Ovary (tissue), 3 donors: ENCODE measurements at regions not wholly inside any gene's neighbourhood (a gene's known extent, or its start where the extent isn't known, plus 50 kb on each side); places are given as distances from the start of the nearest gene placed in this dataset.
"Not testable (repeated sequence)": the region's sequence is repeated elsewhere in the genome, so short reads cannot be mapped to it uniquely, and the experiment has no call there.

Experiments used
- POLR2A ChIP-seq: fragments of 450-650 bp; IDR thresholded peaks from one replicate; pipeline ENCODE4 v1.6.1; 2017; ENCODE audit warnings: antibody characterized with exemption, mild to moderate bottlenecking, moderate library complexity
- TF ChIP-seq, protein P1 (sequence below), 3 donors: fragments of 450-650 bp in 2 of 3; fragments of 200-600 bp in 1 of 3; IDR thresholded peaks; one replicate each; pipeline versions ENCODE4 v1.5.1 to v1.8.0; 2016 to 2022; ENCODE audit warnings: antibody characterized with exemption in 3 of 3, mild to moderate bottlenecking in 1 of 3
- donor health status: DM: no; HTN: no; CAD: no.

DNA sequence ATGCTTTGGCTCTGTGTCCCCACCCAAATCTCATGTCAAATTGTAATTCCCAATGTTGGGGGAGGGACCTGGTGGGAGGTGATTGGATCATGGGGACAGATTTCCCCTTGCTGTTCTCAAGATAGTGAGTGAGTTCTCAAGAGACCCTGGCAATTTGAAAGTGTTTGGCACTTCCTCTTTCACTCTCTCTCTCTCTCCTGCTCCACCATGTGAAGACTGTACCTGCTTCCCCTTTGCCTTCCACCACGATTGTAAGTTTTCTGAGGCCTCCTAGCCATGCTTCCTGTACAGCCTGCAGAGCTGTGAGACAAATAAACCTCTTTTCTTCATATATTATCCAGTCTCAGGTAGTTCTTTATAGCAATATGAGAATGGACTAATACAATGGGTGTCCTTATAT, 169.6 kb upstream of the RAI2 start:
- TF ChIP-seq, protein P1, sequence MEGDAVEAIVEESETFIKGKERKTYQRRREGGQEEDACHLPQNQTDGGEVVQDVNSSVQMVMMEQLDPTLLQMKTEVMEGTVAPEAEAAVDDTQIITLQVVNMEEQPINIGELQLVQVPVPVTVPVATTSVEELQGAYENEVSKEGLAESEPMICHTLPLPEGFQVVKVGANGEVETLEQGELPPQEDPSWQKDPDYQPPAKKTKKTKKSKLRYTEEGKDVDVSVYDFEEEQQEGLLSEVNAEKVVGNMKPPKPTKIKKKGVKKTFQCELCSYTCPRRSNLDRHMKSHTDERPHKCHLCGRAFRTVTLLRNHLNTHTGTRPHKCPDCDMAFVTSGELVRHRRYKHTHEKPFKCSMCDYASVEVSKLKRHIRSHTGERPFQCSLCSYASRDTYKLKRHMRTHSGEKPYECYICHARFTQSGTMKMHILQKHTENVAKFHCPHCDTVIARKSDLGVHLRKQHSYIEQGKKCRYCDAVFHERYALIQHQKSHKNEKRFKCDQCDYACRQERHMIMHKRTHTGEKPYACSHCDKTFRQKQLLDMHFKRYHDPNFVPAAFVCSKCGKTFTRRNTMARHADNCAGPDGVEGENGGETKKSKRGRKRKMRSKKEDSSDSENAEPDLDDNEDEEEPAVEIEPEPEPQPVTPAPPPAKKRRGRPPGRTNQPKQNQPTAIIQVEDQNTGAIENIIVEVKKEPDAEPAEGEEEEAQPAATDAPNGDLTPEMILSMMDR (IDR thresholded peaks at IDR 0.05) = not testable (repeated sequence)
- not testable (repeated sequence) for TF ChIP-seq POLR2A
